H1 (cell line): ENCODE measurements at regions not wholly inside any gene's neighbourhood (a gene's known extent, or its start where the extent isn't known, plus 50 kb on each side); places are given as distances from the start of the nearest gene placed in this dataset.

Experiments used
- CTCF ChIA-PET: fragments of 300-600 bp; sonication (Branson Sonifier 250); formaldehyde crosslinking; loops from one replicate; lab custom pipeline; 2021; ENCODE audit not compliant: partially characterized antibody; lab: Charles Lee
- POLR2A ChIA-PET: fragments of 300-600 bp; sonication (Branson Sonifier 250); formaldehyde crosslinking; loops from one replicate; lab custom pipeline; 2021; ENCODE audit warnings: inconsistent platforms; ENCODE audit not compliant: partially characterized antibody; lab: Charles Lee
- DNase-seq, 2 experiments: peaks; one replicate each; pipeline versions ENCODE4 v3.0.0 to v3.0.0-alpha.2; 2010 to 2022; ENCODE audit warnings: low spot score in 2 of 2, low read depth in 1 of 2, mixed read lengths in 1 of 2
- FAIRE-seq: peaks from 2 replicates; lab custom pipeline; 2011; peaks lifted over from hg19 to GRCh38; lab: Jason Lieb, UNC
- H2AFZ ChIP-seq: 2 replicates; pipeline ENCODE4 v1.8.1; 2012; ENCODE audit warnings: low read length, inconsistent platforms
- H2AK5ac ChIP-seq: 2 replicates; pipeline ENCODE4 v1.6.1; 2013; ENCODE audit warnings: low read depth, low read length
- H2BK120ac ChIP-seq: replicated peaks from 2 replicates; pipeline ENCODE3; 2013; ENCODE audit warnings: low read depth, low read length, inconsistent platforms
- H2BK12ac ChIP-seq: 2 replicates; pipeline ENCODE4 v1.6.1; 2013; ENCODE audit warnings: low read depth, low read length
- H2BK15ac ChIP-seq: 2 replicates; pipeline ENCODE4 v1.6.1; 2013; ENCODE audit warnings: low read length
- H2BK20ac ChIP-seq: 2 replicates; pipeline ENCODE4 v1.6.1; 2013; ENCODE audit warnings: low read length
- H2BK5ac ChIP-seq: 2 replicates; pipeline ENCODE4 v1.6.1; 2013; ENCODE audit warnings: low read depth, low read length
- H3K14ac ChIP-seq: 2 replicates; pipeline ENCODE4 v1.6.1; 2013; ENCODE audit warnings: inconsistent platforms; ENCODE audit not compliant: insufficient read length
- H3K18ac ChIP-seq: 2 replicates; pipeline ENCODE4 v1.6.1; 2013; ENCODE audit warnings: low read length; ENCODE audit errors: extremely low read depth
- H3K23ac ChIP-seq: 2 replicates; pipeline ENCODE4 v1.6.1; 2013; ENCODE audit warnings: inconsistent platforms; ENCODE audit not compliant: insufficient read length
- H3K23me2 ChIP-seq: 2 replicates; pipeline ENCODE4 v1.6.1; 2013; ENCODE audit warnings: low read depth, low read length
- H3K27ac ChIP-seq: 2 replicates; pipeline ENCODE4 v1.6.1; 2011; ENCODE audit warnings: low read depth, low read length, inconsistent platforms
- H3K27me3 ChIP-seq, 4 experiments: replicated peaks in 1 of 4; 1 replicate in 1 of 4; 2 replicates in 3 of 4; pipeline versions ENCODE4 v1.6.1 to v1.8.1; 2011 to 2013; ENCODE audit warnings: low read length in 3 of 4, mild to moderate bottlenecking in 3 of 4, inconsistent platforms in 2 of 4, mixed read lengths in 2 of 4, moderate library complexity in 1 of 4; ENCODE audit not compliant: control insufficient read depth in 3 of 4, insufficient read depth in 3 of 4; ENCODE audit errors: extremely low read depth in 1 of 4
- H3K36me3 ChIP-seq, 4 experiments: 2 replicates each; pipeline versions ENCODE4 v1.6.1 to v1.8.1; 2011 to 2013; ENCODE audit warnings: mild to moderate bottlenecking in 4 of 4, low read length in 3 of 4, moderate library complexity in 2 of 4, control low read depth in 1 of 4, inconsistent platforms in 1 of 4; ENCODE audit not compliant: insufficient read depth in 4 of 4, control insufficient read depth in 2 of 4
- H3K4ac ChIP-seq: replicated peaks from 2 replicates; pipeline ENCODE3; 2013; ENCODE audit warnings: low read length, low read depth, mixed read lengths, inconsistent platforms; ENCODE audit not compliant: insufficient read length
- H3K4me1 ChIP-seq, 4 experiments: replicated peaks in 1 of 4; 1 replicate in 1 of 4; 2 replicates in 3 of 4; pipeline versions ENCODE4 v1.6.1 to v1.8.1; 2011 to 2013; ENCODE audit warnings: low read length in 3 of 4, inconsistent platforms in 2 of 4, mixed read lengths in 1 of 4; ENCODE audit not compliant: insufficient read depth in 4 of 4, control insufficient read depth in 3 of 4
- H3K4me2 ChIP-seq, 2 experiments: 2 replicates each; pipeline versions ENCODE4 v1.6.1 to v1.8.1; 2011 to 2013; ENCODE audit warnings: low read depth in 2 of 2, low read length in 2 of 2, control low read depth in 1 of 2, inconsistent platforms in 1 of 2, mild to moderate bottlenecking in 1 of 2; ENCODE audit not compliant: insufficient read depth in 1 of 2
- H3K4me3 ChIP-seq, 4 experiments: fragments of 200-600, 300-600 bp in 1 of 4; sonication (generic), shearing (Covaris generic), sonication (Bioruptor Twin) in 1 of 4; 2 replicates each; pipeline versions ENCODE4 v1.5.1 to v1.8.1; 2011 to 2016; ENCODE audit warnings: low read length in 4 of 4, low read depth in 3 of 4, control low read depth in 2 of 4, inconsistent platforms in 2 of 4, mild to moderate bottlenecking in 2 of 4, mixed read lengths in 1 of 4, moderate library complexity in 1 of 4; ENCODE audit not compliant: insufficient read depth in 2 of 4; ENCODE audit errors: extremely low read depth in 1 of 4
- H3K56ac ChIP-seq: replicated peaks from 2 replicates; pipeline ENCODE3; 2013; ENCODE audit warnings: low read depth, mild to moderate bottlenecking, mixed read lengths, low read length, inconsistent platforms; ENCODE audit not compliant: insufficient read length
- H3K79me1 ChIP-seq: 2 replicates; pipeline ENCODE4 v1.6.1; 2013; ENCODE audit warnings: low read depth, low read length, control low read depth
- H3K79me2 ChIP-seq, 2 experiments: 2 replicates each; pipeline versions ENCODE4 v1.6.1 to v1.8.1; 2012 to 2013; ENCODE audit warnings: low read length in 2 of 2, mild to moderate bottlenecking in 2 of 2, inconsistent platforms in 1 of 2; ENCODE audit not compliant: insufficient read depth in 2 of 2, control insufficient read depth in 1 of 2
- H3K9ac ChIP-seq, 4 experiments: replicated peaks in 1 of 4; 1 replicate in 1 of 4; 2 replicates in 3 of 4; pipeline versions ENCODE4 v1.6.1 to v1.8.1; 2011 to 2013; ENCODE audit warnings: low read depth in 3 of 4, low read length in 3 of 4, control low read depth in 2 of 4, mild to moderate bottlenecking in 2 of 4, moderate library complexity in 2 of 4, inconsistent platforms in 1 of 4; ENCODE audit errors: extremely low read depth in 1 of 4
- H3K9me3 ChIP-seq, 2 experiments: 2 replicates each; pipeline versions ENCODE4 v1.6.1 to v1.8.1; 2012 to 2013; ENCODE audit warnings: mild to moderate bottlenecking in 2 of 2, moderate library complexity in 2 of 2, control low read depth in 1 of 2, inconsistent platforms in 1 of 2, low read depth in 1 of 2, low read length in 1 of 2, mixed read lengths in 1 of 2; ENCODE audit not compliant: insufficient read depth in 2 of 2
- H4K20me1 ChIP-seq, 2 experiments: replicated peaks in 1 of 2; 2 replicates each; pipeline versions ENCODE3 to v1.8.1; 2011 to 2013; ENCODE audit warnings: inconsistent platforms in 2 of 2, low read length in 2 of 2, mild to moderate bottlenecking in 1 of 2; ENCODE audit not compliant: insufficient read depth in 2 of 2, control insufficient read depth in 1 of 2
- H4K5ac ChIP-seq: 2 replicates; pipeline ENCODE4 v1.6.1; 2013; ENCODE audit warnings: low read length, low read depth, mixed read lengths, inconsistent platforms; ENCODE audit not compliant: insufficient read length
- H4K8ac ChIP-seq: 2 replicates; pipeline ENCODE4 v1.8.0; 2013; ENCODE audit warnings: mild to moderate bottlenecking, moderate library complexity, low read length, inconsistent platforms; ENCODE audit not compliant: insufficient read depth; ENCODE audit errors: extremely low read depth
- H4K91ac ChIP-seq: replicated peaks from 2 replicates; pipeline ENCODE3; 2013; ENCODE audit warnings: low read length, mixed read lengths, inconsistent platforms; ENCODE audit not compliant: insufficient read length
- RAD21 ChIP-seq, 2 experiments: IDR thresholded peaks in 1 of 2; conservative IDR thresholded peaks in 1 of 2; 2 replicates each; pipeline ENCODE4 v1.6.1; 2011; ENCODE audit warnings: low read depth in 2 of 2, low read length in 2 of 2, improper control_type of control experiment in 1 of 2, inconsistent platforms in 1 of 2, mild to moderate bottlenecking in 1 of 2, moderate library complexity in 1 of 2
- WGBS, 2 experiments: shearing (Covaris generic) in 1 of 2; methylation state at CpG; one replicate each; pipeline versions ENCODE4 v1.1.6 to v1.1.7; 2013 to 2015; ENCODE audit warnings: low lambda C conversion rate in 2 of 2, mixed read lengths in 2 of 2, inconsistent platforms in 1 of 2, low coverage in 1 of 2, missing lambda C conversion rate in 1 of 2; ENCODE audit not compliant: insufficient replicate concordance in 2 of 2, insufficient coverage in 1 of 2, insufficient read length in 1 of 2; ENCODE audit errors: extremely low coverage in 1 of 2, missing lambda C conversion rate in 1 of 2; 5-methylcytosine and 5-hydroxymethylcytosine counted together

DNA sequence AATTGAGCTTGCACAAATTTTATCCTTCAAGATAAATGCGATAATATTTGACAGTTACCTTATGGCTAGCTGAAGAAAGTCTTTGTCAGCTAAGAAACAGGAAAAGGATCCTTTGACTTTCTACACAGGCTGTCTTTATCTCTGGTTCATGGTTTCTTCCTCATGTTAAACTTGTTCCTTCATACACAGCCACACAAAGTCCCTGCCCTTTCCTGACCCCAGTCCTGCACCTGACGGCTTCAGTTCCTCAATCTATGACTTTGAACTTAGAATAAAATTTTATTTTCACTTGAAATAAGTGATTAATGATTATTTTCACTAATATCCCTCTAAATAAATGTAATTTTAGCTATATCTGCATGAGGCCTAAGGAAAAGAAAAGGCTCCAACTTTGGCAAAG lies 77.8 kb upstream of the PRSS1 start:
- Histone ChIP-seq H3K79me2 (no peaks in the 10 kb centered on the region), H4K91ac (no peak overlapping the region), H2BK15ac (no peak overlapping the region), H2BK5ac (no peak overlapping the region), H3K23ac (no peak overlapping the region), H3K4me2 (no peak overlapping the region), H2BK20ac (no peak overlapping the region), H3K14ac (no peak overlapping the region), H3K56ac (no peak overlapping the region), H3K18ac (no peak overlapping the region), H2AK5ac (no peak overlapping the region), H4K20me1 (no peaks in the 10 kb centered on the region), H3K27ac (no peak overlapping the region), H3K4me1 (no peaks in the 10 kb centered on the region), H3K4ac (no peak overlapping the region), H4K8ac (no peak overlapping the region), H3K27me3 (no peaks in the 10 kb centered on the region), H3K36me3 (no peaks in the 10 kb centered on the region), H4K5ac (no peak overlapping the region), H3K4me3 (no peak overlapping the region), H3K23me2 (no peaks in the 10 kb centered on the region), H2AFZ (no peak overlapping the region), H3K9me3 (no peaks in the 10 kb centered on the region), H2BK12ac (no peak overlapping the region), H2BK120ac (no peak overlapping the region), H3K79me1 (no peaks in the 10 kb centered on the region), H3K9ac (no peak overlapping the region)
- CTCF ChIA-PET: interaction anchor here (0.7 to 10.9 kb wide), 13 partner anchors 13 to 199 kb away, joined by 3 to 179 read pairs (median 6); no protein-coding TSS in a partner anchor
- DNase-seq (no peak), FAIRE-seq (no peak)
- no peak for TF ChIP-seq RAD21 (IDR thresholded peaks at IDR 0.05 in 1 of 2, conservative IDR thresholded peaks at IDR 0.05 in 1 of 2; ENCODE audit: low read depth in 2 of 2, low read length in 2 of 2)
- 90% methylated on average over 2 of the region's 2 CpGs; no CpG with 5 or more reads in 1 of the 2 experiments for WGBS, 2 experiments
- POLR2A ChIA-PET: no interaction called here
